Hematopoietic multipotent progenitor cell treated with erythropoietin and hydrocortisone succinate and interleukin-3 and kit ligand, for 4 days (in vitro differentiated cells): ENCODE measurements at regions not wholly inside any gene's neighbourhood (a gene's known extent, or its start where the extent isn't known, plus 50 kb on each side); places are given as distances from the start of the nearest gene placed in this dataset.

Source experiments
- DNase-seq: peaks from one replicate; pipeline ENCODE4 v3.0.0-alpha.2; 2015

DNA sequence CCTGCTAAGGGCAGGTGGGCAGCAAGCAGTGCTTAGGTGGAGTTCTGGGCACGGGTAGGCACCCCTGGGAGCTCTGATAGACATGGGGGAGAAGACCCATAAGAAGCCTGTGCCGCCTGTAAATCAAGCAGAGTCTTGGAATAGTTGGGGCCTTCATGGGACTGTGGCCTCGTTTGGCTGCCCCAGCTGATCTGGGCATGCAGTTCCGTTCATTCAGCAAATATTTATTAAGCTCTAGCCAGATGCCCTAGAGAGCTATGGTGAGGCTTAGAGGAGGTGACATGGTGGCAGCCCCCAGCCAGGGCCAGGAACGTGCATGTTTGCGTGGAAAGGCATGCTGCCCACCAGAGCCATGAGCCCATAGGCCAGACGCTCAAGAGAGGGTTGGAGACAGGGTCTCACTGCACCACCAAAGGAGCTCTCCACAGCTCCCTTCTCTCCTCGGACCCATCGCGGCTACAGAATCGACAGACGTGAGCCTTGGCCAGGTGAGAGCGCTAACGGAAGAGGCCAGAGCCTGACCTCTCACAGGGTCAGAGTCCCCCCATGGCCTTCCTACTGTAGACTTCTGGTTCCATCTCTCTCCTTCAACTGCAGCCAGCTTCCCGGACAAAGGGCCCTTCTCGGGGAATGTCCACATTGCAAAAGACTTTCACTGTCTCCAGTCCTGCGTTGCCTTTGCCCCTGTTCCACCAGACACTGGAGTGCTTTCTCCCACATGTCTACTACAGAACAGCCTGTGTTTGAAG is 135.7 kb downstream of the INHBB start:
- no peak for DNase-seq

DNA sequence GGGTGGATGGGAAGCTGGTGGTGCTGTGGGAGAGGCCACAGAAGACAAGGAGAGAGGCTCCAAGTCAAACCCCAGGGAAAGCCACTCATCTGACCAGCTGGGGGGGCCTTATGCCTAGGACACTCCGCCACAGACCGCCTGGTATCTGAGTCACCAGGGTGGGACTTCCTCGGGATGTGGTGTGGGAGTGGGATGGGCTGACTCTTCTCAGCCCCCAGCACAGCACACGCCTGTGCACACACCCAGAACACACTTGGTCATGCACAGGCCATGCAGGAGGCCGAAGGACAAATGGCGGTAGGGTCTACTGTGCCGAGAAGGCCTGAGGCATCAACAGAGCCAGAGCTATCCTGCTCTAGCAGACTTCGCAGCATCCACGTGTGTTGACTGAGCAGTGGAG is 136.4 kb downstream of the INHBB start:
- DNase-seq = no peak

DNA sequence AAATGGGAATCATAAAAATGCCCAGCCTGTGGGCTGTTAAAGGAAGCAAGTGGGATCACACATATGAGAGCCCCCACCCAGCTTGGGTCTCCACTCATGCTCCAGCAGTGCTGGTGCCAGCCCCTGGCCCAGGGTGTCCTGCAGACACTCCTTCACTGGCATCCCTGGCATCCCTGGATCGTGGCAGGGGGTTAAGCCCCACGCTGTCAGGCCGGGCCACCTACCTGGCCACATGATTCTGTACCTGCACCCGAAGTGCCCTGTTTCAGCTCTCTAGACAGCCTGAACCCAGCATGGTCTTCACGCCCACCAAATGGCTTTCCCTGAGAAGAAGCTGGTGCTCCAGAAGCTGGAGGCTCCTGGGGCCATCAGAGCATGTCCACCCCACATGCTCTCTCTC is 137.4 kb downstream of the INHBB start:
- no peak for DNase-seq

DNA sequence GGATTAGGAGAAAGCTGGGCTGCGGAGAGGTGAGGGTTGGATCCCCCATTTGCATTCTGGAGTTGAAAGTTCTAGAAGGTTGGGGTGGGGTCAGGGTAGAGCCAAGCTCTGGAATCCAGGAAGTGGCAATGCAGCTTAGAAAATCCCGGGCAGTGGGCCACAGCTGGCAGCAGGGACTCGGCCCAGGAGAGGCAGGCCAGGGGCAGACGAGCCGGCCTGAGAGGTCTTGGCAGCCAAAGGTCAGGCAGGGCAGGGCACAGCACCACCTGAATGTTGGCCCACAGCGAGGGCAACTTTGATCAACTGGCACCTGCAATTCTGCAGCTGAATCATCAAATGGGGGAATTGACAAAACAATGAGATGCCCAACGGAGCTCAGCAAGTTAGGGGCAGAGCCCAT is 139.2 kb downstream of the INHBB start:
- no peak for DNase-seq

DNA sequence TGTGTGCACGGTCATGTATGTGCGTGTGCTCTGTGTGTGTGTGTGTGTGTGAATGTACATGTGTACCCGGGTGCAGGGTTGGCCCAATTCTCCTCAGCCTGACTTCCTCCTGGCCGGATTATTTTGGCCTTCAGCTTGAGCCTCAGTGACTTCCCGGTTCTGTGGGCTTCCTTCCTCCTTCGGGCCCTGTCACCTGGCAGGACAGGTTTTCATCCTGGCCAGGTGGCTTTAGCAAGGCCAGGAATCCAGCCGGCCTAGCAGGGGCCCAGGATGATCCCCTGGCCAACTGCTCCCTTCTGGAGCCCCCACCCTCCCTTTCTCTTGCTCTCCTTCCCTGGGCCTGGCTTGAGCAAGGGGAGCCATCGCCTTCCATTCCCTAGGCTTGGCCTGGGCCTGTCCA is 140.5 kb downstream of the INHBB start:
- DNase-seq = no peak

DNA sequence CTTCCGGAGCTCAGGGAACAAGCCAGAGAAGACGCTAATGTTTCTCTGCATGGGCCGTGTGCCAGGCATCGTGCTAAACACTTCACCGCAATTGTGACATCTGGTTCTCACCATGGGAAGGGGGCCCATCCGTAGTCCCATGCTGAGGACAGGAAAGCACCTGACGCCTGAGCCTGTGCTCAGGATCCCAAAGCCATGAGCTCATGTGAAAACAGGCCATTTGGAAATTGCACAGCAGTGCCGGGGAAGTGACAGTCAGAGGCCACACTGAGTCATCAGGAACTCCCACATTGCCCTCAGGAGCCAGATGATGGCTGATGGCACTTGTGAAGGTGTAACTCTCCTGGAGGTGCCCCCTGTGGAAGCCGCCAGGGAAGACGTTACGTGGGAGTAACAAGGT is 141.0 kb downstream of the INHBB start:
- no peak for DNase-seq

DNA sequence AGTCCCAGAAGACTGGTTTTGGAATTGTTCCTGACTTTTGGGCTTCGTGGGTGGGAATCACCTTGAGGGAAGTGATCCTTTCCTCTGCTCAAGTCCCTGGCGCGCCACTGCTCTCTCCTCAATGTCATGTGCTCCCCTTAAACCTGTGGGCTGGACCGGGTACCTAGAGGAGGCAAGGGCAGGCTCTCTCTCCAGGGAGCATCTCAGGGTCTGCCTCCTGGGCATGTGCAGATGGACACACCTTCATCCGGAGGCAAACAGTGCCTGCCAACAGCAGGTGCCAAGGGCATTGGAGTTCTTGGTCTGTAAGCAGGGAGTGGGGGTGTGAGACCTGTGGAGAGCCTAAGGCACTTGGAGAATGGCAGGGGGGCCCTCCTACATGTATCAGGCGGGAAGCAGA is 142.6 kb downstream of the INHBB start:
- no peak for DNase-seq

DNA sequence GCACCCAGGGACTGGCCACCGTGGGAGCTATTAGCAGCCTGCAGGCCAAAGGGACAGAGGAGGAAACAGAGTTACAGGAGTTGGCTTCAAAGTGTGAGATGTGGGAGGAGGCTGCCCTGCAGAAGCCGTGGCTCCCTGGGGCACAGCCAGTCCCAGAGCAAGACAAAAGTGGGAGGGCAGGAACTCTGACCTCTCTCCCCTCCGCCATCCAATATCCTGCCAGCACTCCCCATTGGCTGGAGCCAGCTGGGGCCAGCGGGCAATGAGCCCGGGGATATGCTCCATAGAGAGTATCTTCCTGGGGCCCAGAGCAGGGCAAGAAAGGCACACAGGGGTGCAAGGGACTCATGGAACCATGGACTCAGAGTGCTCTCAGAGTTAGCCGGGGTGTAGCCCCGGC is 143.1 kb downstream of the INHBB start:
- no peak for DNase-seq

DNA sequence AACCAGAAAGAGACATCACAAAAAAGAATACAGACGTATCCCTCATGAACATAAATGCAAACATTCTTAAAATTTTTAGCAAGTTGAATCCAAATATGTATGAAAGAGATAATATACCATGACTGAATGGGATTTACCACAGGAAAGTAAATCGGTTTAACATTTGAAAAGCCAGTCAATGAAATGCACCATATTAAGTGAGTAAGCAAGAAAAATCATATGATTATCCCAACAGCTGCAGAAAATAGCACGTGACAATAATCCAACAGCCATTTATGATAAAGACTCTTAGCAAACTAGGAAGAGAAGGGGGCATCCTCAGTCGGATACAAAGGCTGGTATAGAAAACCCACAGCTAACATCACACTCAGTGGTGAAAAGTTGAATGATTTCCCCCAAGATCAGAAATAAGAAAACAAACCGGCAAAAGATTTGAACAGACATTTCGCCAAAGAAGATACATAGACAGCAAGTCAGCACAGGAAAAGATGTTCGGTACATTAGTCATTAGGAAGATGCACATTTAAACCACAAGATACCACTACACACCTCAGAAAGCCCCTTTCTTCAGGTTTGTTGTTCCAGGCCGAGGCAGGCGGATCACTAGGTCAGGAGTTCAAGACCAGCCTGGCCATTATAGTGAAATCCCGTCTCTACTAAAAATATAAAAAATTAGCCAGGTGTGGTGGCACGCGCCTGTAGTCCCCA is 144.3 kb downstream of the INHBB start:
- DNase-seq = no peak

DNA sequence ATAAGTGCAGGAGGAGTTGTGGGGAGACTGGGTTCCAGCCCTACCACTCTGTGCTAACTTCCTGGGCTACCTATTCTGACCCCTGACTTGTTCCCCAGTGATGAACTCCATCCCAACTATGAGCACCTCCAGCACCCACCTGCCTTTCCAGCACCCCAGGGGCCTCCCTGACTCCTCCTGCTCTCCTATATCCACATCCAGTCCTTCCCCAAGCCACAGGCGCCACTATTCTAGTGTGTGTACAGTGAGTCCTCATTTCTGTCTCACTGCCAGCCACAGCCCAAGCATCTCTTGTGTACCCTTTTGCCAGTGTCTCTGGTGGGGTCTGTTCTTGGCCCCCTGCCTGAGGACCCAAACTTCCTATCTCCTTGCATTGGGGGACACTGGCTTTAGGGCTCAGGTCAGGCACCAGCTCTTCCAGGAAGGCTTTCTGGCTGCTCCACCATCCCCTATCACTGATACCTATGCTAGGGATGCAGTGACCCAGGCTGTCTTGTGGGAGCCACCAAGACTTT is 145.2 kb downstream of the INHBB start:
- DNase-seq = no peak

DNA sequence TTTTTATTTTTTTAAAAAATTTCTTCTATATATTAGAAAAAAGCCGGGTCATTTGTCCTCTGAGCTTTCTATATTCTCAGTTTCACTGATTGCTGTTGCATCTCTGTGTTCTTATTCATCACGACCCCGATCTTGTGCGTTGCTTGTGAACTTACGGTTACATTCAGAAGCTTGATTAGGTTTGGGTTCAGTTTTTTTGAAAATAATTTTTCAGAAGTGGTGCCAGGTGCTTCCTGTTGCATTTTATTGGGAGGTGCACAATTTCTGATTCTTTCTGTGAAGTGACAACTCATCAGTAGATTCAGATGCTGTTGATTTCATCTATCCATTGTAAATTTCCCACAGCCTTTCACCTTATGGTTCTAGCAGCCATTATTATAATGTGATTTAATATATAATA is 147.3 kb downstream of the INHBB start:
- DNase-seq = no peak

DNA sequence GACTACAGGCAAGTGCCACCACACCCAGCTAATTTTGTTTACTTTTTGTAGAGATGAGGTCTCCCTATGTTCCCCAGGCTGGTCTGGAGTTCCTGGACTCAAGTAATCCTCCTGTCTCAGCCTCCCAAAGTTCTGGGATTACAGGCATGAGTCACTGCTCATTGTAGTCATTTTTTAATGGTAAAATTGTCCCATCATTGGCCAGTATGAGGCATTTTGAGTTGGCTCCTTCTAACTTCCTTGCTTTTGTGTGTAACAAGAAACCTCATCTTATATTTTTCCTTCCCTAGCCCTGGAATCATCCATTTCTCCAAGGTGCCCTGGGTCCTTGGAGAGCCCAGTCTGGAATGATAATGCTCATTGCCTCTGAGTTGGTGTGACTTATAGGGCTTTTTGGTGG is 148.5 kb downstream of the INHBB start:
- no peak for DNase-seq

DNA sequence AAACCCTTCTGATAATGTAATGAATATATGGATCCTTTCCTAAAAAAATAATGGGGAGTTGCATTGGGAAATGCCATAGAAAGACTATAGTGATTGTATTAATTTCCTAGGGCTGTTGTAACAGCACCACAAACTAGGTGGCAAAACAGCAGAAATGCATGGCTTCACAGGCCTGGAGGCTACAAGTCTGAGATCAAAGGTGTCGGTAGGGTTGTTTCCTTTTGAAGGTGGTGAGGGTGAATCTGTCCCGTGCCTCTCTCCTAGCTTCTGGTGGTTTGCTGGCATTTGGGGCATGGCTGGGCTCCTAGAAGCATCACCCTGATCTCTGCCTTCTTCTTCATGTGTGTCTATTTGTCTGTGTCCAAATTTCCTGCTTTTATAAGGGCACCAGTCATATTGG is 149.7 kb downstream of the INHBB start:
- DNase-seq = no peak

DNA sequence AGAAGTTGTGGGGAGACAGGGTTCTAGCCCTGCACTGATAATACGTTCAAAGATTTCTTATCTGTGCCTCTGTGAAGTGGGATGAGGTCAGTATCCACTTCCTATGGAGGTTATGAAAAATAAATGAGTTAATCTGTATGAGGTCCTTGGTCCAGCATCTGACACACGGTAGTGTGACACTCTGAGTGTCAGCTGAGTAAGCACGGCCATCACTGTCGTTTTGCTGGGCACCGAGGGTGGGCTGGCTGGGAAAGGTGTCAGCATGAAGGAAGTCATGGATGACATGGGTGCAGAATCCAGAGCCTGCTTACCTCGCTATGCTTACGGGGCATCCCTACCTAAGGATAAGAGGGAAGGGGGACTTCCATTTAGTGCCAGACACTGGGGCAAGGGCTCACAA is 150.3 kb downstream of the INHBB start:
- DNase-seq = no peak

DNA sequence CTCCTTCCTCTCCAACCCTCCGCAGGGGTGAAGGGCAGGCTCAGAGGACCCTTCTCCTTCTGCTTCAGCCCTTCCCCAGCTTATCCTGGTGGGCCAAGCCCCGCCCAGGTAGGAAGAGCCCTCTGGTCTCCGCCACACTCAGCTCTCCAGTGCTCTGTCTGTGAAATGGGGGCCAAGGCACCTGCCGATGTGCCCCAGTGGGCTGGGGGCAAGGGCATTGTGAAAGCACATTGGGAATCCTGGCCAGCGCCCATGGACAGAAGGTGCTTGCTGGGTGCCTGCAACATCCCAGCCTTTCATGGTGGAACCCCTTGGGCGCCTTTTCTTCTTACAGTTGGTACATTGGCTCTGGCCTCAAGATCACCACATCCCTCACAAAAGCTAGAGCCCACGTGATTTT is 150.8 kb downstream of the INHBB start:
- no peak for DNase-seq

DNA sequence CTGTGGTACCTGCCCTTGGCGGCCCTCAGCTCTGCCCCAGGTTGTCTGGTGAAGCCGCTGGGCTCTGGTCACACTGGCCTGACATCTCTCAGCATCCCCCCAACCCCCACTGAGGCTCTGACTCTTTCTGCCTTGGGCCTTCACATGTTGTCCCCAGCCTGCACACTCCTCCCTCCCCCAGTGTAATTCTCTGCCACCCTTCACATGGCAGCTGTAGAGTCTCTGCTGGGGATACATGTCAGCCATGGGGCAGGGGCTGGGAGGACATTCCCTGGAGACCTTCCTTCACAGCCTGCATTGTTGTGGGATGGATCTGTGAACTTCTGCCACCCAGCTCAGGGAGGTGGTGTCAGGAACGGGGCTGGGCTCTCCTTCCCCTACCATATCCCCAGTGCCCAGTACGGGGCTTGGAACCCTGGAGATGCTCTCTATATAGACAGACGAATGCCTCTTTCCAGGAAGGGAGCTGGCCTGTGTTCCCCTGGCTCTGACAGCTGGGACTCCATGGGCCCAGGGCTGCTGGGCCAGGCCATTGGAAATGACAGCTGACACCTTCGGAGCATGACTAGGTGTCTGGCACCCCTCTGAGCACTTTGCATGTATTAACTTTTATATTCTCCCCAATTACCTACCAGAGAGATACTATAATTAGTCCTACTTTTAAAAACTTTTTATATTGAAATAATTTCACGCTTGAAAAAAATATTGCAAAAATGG is 151.5 kb downstream of the INHBB start:
- DNase-seq = no peak

DNA sequence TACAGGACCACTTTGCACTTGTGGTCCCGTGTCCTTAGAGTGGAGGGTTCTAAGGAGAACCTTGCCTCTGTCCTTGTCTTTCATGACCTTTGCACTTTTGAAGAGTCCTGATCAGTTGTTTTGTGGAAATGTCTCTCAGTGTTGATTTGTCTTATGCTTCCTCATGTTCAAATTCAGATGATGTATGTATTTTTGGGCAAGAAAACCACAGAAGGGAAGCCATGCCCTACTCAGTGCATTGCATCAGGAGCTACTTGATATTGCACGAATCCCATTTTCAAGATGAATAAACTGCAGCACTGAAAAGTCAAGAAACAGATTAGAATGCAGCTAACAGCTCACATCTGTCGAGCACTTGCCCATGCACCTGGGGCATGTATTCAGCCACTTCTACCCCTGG is 152.2 kb downstream of the INHBB start:
- no peak for DNase-seq

DNA sequence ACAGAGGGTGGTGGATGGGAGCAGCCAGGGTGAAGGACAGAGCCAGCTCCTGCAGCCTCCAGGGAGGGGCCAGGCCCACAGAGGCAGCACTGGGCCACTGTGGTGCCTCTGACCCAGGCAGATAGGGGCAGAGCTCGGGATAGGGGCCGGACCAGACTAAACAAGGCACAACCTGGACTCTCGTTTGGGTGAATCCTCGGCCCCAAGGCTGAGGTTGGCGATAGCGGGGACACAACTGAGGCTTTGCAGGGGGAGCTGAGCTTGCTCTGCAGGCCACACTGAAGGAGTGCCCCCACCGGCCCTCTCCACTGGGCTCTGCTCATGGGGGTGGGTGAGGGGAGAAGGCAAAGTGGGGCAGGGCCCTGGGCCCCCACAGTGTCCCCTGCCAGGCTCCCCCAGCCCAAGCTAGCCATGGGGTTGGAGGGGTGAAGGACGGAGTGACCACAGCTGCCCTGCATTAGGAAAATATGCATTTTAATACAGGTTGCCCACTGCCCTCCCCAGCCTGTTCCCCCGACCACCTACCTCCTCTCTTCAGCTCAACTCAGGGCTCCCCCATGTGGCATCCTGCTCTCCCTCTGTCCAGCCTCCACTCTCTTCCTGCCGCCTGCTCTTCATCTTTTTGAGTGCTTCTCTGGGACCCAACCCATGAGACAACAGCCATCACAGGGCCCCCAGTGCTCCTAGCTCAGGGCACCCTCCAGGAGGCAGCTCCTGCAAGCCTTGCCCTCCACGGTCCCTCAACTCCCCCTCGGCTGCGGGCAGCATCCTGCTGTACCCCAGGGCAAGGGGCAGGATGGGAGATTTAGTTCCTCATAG is 152.8 kb downstream of the INHBB start:
- DNase-seq = no peak

DNA sequence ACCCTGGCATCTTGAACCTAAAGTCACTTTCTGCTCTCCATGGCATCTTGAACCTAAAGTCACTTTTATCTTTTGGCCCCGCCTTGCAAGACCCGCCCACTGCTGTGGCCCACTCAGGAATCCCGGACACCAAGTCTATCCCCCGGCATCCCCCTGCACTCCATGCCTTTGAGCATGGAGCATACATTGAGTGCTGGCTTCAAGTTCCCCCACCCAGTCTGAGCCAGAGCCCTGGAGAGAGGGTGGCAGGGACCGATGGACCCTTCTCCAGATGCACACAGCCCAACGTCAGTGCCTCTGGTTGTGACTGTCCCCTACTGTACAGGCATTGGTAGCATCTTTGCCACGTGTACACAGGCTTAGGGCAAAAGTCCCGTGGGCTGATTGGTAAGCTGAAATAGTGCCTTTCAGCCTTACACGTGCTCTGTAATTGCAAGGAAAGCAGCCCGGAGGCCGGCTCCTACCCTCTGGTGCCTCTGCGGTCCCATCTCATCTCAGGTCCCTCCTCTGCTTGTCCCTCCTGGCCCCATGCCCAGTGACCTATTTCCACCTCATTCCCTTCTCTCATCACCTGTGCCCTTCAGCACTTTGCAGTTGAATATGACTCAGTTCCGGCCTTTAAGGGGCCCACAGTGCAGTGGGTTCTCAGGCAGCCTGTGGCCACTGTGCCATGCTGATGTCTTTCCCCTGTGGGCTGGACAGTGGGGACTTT is 154.0 kb downstream of the INHBB start:
- DNase-seq = no peak

DNA sequence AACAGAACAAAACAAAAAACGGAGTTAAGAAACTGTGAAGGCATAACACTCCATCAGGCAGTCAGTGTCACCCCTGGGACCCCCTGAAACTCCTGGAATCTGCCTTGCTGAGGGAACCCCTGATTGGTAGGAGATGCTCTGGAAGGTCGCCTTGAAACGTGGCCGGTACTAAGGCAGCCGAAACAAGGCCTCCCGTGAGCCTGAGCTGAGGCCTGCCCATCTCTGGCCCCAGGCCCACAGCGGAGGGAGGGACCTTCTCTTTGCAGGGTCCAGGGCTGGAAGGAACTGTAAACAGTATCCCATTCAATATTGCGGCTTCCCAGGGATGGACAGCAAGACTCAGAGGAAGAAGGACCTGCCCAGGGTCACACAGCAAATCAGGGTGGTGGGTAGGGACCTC is 155.7 kb downstream of the INHBB start:
- no peak for DNase-seq

DNA sequence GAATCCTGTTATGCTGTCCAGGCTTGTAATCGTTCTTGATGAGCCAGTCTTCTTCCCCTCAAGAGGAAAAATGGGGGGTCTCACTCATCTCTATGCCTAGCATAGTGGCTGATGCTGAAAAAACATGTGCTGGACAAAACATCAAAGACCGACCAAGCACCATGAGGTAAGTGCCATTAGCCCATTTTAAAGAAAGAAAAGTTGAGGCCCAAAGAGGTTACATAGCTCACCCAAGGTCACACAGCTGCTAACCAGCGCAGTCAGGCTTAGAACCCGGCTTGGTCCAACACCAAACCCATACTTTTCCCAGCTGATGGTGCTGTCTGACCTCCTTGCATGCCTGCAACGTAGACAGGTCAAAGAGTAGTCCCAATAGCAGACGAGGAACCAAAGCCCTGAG is 156.4 kb downstream of the INHBB start:
- no peak for DNase-seq

DNA sequence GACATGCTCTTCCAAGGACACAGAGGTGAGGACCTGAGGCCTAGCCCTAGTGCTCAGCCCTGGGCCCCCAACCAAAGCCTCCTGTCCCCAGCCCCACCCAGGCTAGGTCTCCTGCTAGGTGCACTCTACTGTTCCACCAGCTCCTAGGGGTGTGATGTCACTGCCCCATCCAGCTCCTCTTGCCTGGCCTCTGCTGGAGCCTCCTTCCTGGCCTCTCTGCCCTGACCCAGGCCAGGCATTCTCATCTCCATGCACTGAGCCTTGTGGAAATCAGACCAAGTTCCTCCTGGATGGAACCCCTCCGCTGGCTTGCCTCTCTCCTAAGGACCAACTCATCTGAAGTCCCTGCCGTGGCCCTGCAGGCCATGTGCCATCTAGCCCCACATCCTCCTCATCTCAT is 156.8 kb downstream of the INHBB start:
- DNase-seq = no peak
